ENCODE measurements at regions not wholly inside any gene's neighbourhood (a gene's known extent, or its start where the extent isn't known, plus 50 kb on each side); places are given as distances from the start of the nearest gene placed in this dataset.

- H3K4me3 Mint-ChIP-seq (ENCODE audit: low read depth, unreplicated experiment): no peak overlapping the region
These were observed 223.7 kb upstream of the SULF2 start for GRCh38 chr20:48008850-48009515.

GRCh38 chr20:48007351-48007750 is 222.1 kb upstream of the SULF2 start:
- DNase-seq: no peak
- no peak overlapping the region for H3K4me3 Mint-ChIP-seq (ENCODE audit: low read depth, unreplicated experiment)
- H3K9me3 Mint-ChIP-seq (ENCODE audit: low read depth, unreplicated experiment): peaks cover 12% of the 10 kb centered on the region
- no peaks in the 10 kb centered on the region for H3K4me1 Mint-ChIP-seq (ENCODE audit: low read depth, unreplicated experiment)
- BruUV-seq (replicated peaks): no TSS peak
- no peak overlapping the region for H3K27ac Mint-ChIP-seq (ENCODE audit: unreplicated experiment)
- CTCF ChIA-PET: no interaction called here
- H3K27me3 Mint-ChIP-seq (ENCODE audit: unreplicated experiment): no peaks in the 10 kb centered on the region
- H3K36me3 Mint-ChIP-seq (ENCODE audit: insufficient read depth, unreplicated experiment): no peaks in the 10 kb centered on the region
- no peak for TF ChIP-seq CTCF (IDR thresholded peaks at IDR 0.05; ENCODE audit: unreplicated experiment)
- intact Hi-C loops (cut with micrococcal nuclease; ENCODE audit: unreplicated experiment): no loop called here

More at GRCh38 chr20:48008850-48009515, 223.7 kb upstream of the SULF2 start:
- CTCF ChIA-PET: no interaction called here
- intact Hi-C loops (cut with micrococcal nuclease; ENCODE audit: unreplicated experiment): no loop called here
- Mint-ChIP-seq H3K36me3 (ENCODE audit: insufficient read depth, unreplicated experiment) (no peaks in the 10 kb centered on the region), H3K4me1 (ENCODE audit: low read depth, unreplicated experiment) (peaks cover 9% of the 10 kb centered on the region), H3K27ac (ENCODE audit: unreplicated experiment) (no peak overlapping the region), H3K27me3 (ENCODE audit: unreplicated experiment) (no peaks in the 10 kb centered on the region), H3K9me3 (ENCODE audit: low read depth, unreplicated experiment) (peaks cover 15% of the 10 kb centered on the region)
- TF ChIP-seq CTCF (IDR thresholded peaks at IDR 0.05; ENCODE audit: unreplicated experiment): no peak
- DNase-seq: no peak
- BruUV-seq (replicated peaks): no TSS peak

GRCh38 chr20:48006036-48006833 is 221.0 kb upstream of the SULF2 start:
- CTCF ChIA-PET: interaction anchor here (0.5 kb wide), 1 partner anchor 1232 kb away, joined by 3 read pairs; no protein-coding TSS in a partner anchor
- Mint-ChIP-seq H3K9me3 (ENCODE audit: low read depth, unreplicated experiment) (peaks cover 12% of the 10 kb centered on the region), H3K27ac (ENCODE audit: unreplicated experiment) (no peak overlapping the region), H3K27me3 (ENCODE audit: unreplicated experiment) (no peaks in the 10 kb centered on the region), H3K4me1 (ENCODE audit: low read depth, unreplicated experiment) (no peaks in the 10 kb centered on the region), H3K4me3 (ENCODE audit: low read depth, unreplicated experiment) (no peak overlapping the region), H3K36me3 (ENCODE audit: insufficient read depth, unreplicated experiment) (no peaks in the 10 kb centered on the region)
- TF ChIP-seq CTCF (IDR thresholded peaks at IDR 0.05; ENCODE audit: unreplicated experiment): no peak
- intact Hi-C loops (cut with micrococcal nuclease; ENCODE audit: unreplicated experiment): no loop called here
- BruUV-seq (replicated peaks): no TSS peak
- no peak for DNase-seq

- Mint-ChIP-seq H3K36me3 (ENCODE audit: insufficient read depth, unreplicated experiment) (no peaks in the 10 kb centered on the region), H3K9me3 (ENCODE audit: low read depth, unreplicated experiment) (peaks cover 16% of the 10 kb centered on the region), H3K4me3 (ENCODE audit: low read depth, unreplicated experiment) (no peak overlapping the region), H3K27me3 (ENCODE audit: unreplicated experiment) (no peaks in the 10 kb centered on the region), H3K27ac (ENCODE audit: unreplicated experiment) (no peak overlapping the region), H3K4me1 (ENCODE audit: low read depth, unreplicated experiment) (no peaks in the 10 kb centered on the region)
- CTCF ChIA-PET: interaction anchor here (0.5 to 0.6 kb wide), 2 partner anchors 40 to 1805 kb away, joined by 3 to 4 read pairs; no protein-coding TSS in a partner anchor
- TF ChIP-seq CTCF (IDR thresholded peaks at IDR 0.05; ENCODE audit: unreplicated experiment): no peak
- DNase-seq: no peak
- intact Hi-C loops (cut with micrococcal nuclease; ENCODE audit: unreplicated experiment): no loop called here
- no TSS peak for BruUV-seq (replicated peaks)
These were observed 217.7 kb upstream of the SULF2 start for GRCh38 chr20:48003021-48003420.
